ENCODE measurements at regions not wholly inside any gene's neighbourhood (a gene's known extent, or its start where the extent isn't known, plus 50 kb on each side); places are given as distances from the start of the nearest gene placed in this dataset.

GRCh38 chr15:62270216-62270921 lies 105.3 kb upstream of the C2CD4B start:
- no peak overlapping the region for H3K4me2 ChIP-seq (ENCODE audit: insufficient read depth, low read length, poor library complexity, severe bottlenecking)
- no peak overlapping the region for H3K4ac ChIP-seq (ENCODE audit: low read length)
- H3K79me1 ChIP-seq (ENCODE audit: low read depth, low read length) = no peaks in the 10 kb centered on the region
- no peak overlapping the region for H3K23ac ChIP-seq (ENCODE audit: low read depth, low read length, poor library complexity)
- no peak overlapping the region for H4K8ac ChIP-seq (ENCODE audit: low read depth, low read length)
- no peak overlapping the region for H2AFZ ChIP-seq (ENCODE audit: low read length)
- no peak overlapping the region for H2BK120ac ChIP-seq (ENCODE audit: low read depth, low read length)
- H3K9ac ChIP-seq (ENCODE audit: low read depth, low read length, poor library complexity) = no peak overlapping the region
- H2BK5ac ChIP-seq (ENCODE audit: low read length) = no peak overlapping the region
- no peak overlapping the region for H3K14ac ChIP-seq (ENCODE audit: low read length)
- H3K4me1 ChIP-seq (ENCODE audit: control insufficient read depth in 2 of 2, insufficient read depth in 1 of 2, low read depth in 1 of 2, low read length in 2 of 2) = no peaks in the 10 kb centered on the region
- H3K27ac ChIP-seq (replicated peaks; ENCODE audit: low read length) = no peak overlapping the region
- H3K9me3 ChIP-seq (replicated peaks in 1 of 2; ENCODE audit: control insufficient read depth in 2 of 2, insufficient read depth in 1 of 2, low read depth in 1 of 2, low read length in 2 of 2) = peaks cover 7 to 12% of the 10 kb centered on the region in 2 donors
- DNase-seq (ENCODE audit: low spot score) = no peak
- H4K91ac ChIP-seq (ENCODE audit: low read depth, low read length, poor library complexity) = no peak overlapping the region
- no peak overlapping the region for H3K4me3 ChIP-seq (ENCODE audit: low read length in 2 of 2)
- no peaks in the 10 kb centered on the region for H3K36me3 ChIP-seq (replicated peaks in 1 of 2; ENCODE audit: control insufficient read depth in 2 of 2, insufficient read depth in 2 of 2, low read length in 2 of 2)
- no CpG with 5 or more reads among the region's 10 CpGs for WGBS, 2 donors (ENCODE audit: extremely low coverage in 2 of 2, insufficient read length in 2 of 2, insufficient replicate concordance in 1 of 2)
- no peak overlapping the region for H2BK15ac ChIP-seq (ENCODE audit: low read length)
- no peaks in the 10 kb centered on the region for H3K27me3 ChIP-seq (ENCODE audit: control insufficient read depth in 3 of 3, insufficient read depth in 3 of 3, low read depth in 1 of 3, low read length in 3 of 3)
- no peak overlapping the region for H2AK5ac ChIP-seq (ENCODE audit: low read depth, low read length)
- no peak overlapping the region for H3K18ac ChIP-seq (ENCODE audit: low read length)
- no peak overlapping the region for H2BK12ac ChIP-seq (ENCODE audit: low read length)

GRCh38 chr15:62272290-62272689 lies 107.2 kb upstream of the C2CD4B start:
- Histone ChIP-seq H3K18ac (ENCODE audit: low read length) (no peak overlapping the region), H2AK5ac (ENCODE audit: low read depth, low read length) (no peak overlapping the region), H3K9ac (ENCODE audit: low read depth, low read length, poor library complexity) (no peak overlapping the region), H4K8ac (ENCODE audit: low read depth, low read length) (no peak overlapping the region), H3K4me2 (ENCODE audit: insufficient read depth, low read length, poor library complexity, severe bottlenecking) (no peak overlapping the region), H2BK120ac (ENCODE audit: low read depth, low read length) (no peak overlapping the region), H3K4ac (ENCODE audit: low read length) (no peak overlapping the region), H2BK12ac (ENCODE audit: low read length) (no peak overlapping the region), H3K23ac (ENCODE audit: low read depth, low read length, poor library complexity) (no peak overlapping the region), H3K36me3 (replicated peaks in 1 of 2; ENCODE audit: control insufficient read depth in 2 of 2, insufficient read depth in 2 of 2, low read length in 2 of 2) (no peaks in the 10 kb centered on the region), H4K91ac (ENCODE audit: low read depth, low read length, poor library complexity) (no peak overlapping the region), H2AFZ (ENCODE audit: low read length) (no peak overlapping the region), H2BK5ac (ENCODE audit: low read length) (no peak overlapping the region), H3K4me3 (ENCODE audit: low read length in 2 of 2) (no peak overlapping the region), H2BK15ac (ENCODE audit: low read length) (no peak overlapping the region), H3K27me3 (ENCODE audit: control insufficient read depth in 3 of 3, insufficient read depth in 3 of 3, low read depth in 1 of 3, low read length in 3 of 3) (no peaks in the 10 kb centered on the region), H3K9me3 (replicated peaks in 1 of 2; ENCODE audit: control insufficient read depth in 2 of 2, insufficient read depth in 1 of 2, low read depth in 1 of 2, low read length in 2 of 2) (peaks cover 7 to 12% of the 10 kb centered on the region in 2 donors), H3K14ac (ENCODE audit: low read length) (no peak overlapping the region), H3K4me1 (ENCODE audit: control insufficient read depth in 2 of 2, insufficient read depth in 1 of 2, low read depth in 1 of 2, low read length in 2 of 2) (no peaks in the 10 kb centered on the region), H3K27ac (replicated peaks; ENCODE audit: low read length) (no peak overlapping the region), H3K79me1 (ENCODE audit: low read depth, low read length) (no peaks in the 10 kb centered on the region)
- WGBS, 2 donors (ENCODE audit: extremely low coverage in 2 of 2, insufficient read length in 2 of 2, insufficient replicate concordance in 1 of 2) = no CpG with 5 or more reads among the region's 1 CpG
- no peak for DNase-seq (ENCODE audit: low spot score)

GRCh38 chr15:62275831-62276230 lies 110.7 kb upstream of the C2CD4B start:
- H2AFZ ChIP-seq (ENCODE audit: low read length) = no peak overlapping the region
- H2AK5ac ChIP-seq (ENCODE audit: low read depth, low read length) = no peak overlapping the region
- no peak for DNase-seq (ENCODE audit: low spot score)
- no peaks in the 10 kb centered on the region for H3K4me1 ChIP-seq (ENCODE audit: control insufficient read depth in 2 of 2, insufficient read depth in 1 of 2, low read depth in 1 of 2, low read length in 2 of 2)
- no peaks in the 10 kb centered on the region for H3K9me3 ChIP-seq (replicated peaks in 1 of 2; ENCODE audit: control insufficient read depth in 2 of 2, insufficient read depth in 1 of 2, low read depth in 1 of 2, low read length in 2 of 2)
- H2BK15ac ChIP-seq (ENCODE audit: low read length) = no peak overlapping the region
- no peaks in the 10 kb centered on the region for H3K79me1 ChIP-seq (ENCODE audit: low read depth, low read length)
- H2BK12ac ChIP-seq (ENCODE audit: low read length) = no peak overlapping the region
- H3K4me2 ChIP-seq (ENCODE audit: insufficient read depth, low read length, poor library complexity, severe bottlenecking) = no peak overlapping the region
- peaks cover 0 to 5% (median 0%) of the 10 kb centered on the region in 3 experiments for H3K27me3 ChIP-seq (ENCODE audit: control insufficient read depth in 3 of 3, insufficient read depth in 3 of 3, low read depth in 1 of 3, low read length in 3 of 3)
- H3K27ac ChIP-seq (replicated peaks; ENCODE audit: low read length) = no peak overlapping the region
- H4K8ac ChIP-seq (ENCODE audit: low read depth, low read length) = no peak overlapping the region
- no CpG with 5 or more reads among the region's 7 CpGs for WGBS, 2 donors (ENCODE audit: extremely low coverage in 2 of 2, insufficient read length in 2 of 2, insufficient replicate concordance in 1 of 2)
- H3K4me3 ChIP-seq (ENCODE audit: low read length in 2 of 2) = no peak overlapping the region
- no peak overlapping the region for H3K23ac ChIP-seq (ENCODE audit: low read depth, low read length, poor library complexity)
- no peaks in the 10 kb centered on the region for H3K36me3 ChIP-seq (replicated peaks in 1 of 2; ENCODE audit: control insufficient read depth in 2 of 2, insufficient read depth in 2 of 2, low read length in 2 of 2)
- H3K18ac ChIP-seq (ENCODE audit: low read length) = no peak overlapping the region
- H2BK5ac ChIP-seq (ENCODE audit: low read length) = no peak overlapping the region
- H3K14ac ChIP-seq (ENCODE audit: low read length) = no peak overlapping the region
- H3K9ac ChIP-seq (ENCODE audit: low read depth, low read length, poor library complexity) = no peak overlapping the region
- no peak overlapping the region for H2BK120ac ChIP-seq (ENCODE audit: low read depth, low read length)
- H3K4ac ChIP-seq (ENCODE audit: low read length) = no peak overlapping the region
- H4K91ac ChIP-seq (ENCODE audit: low read depth, low read length, poor library complexity) = no peak overlapping the region

GRCh38 chr15:62277816-62278394 lies 112.8 kb upstream of the C2CD4B start:
- no peak overlapping the region for H4K91ac ChIP-seq (ENCODE audit: low read depth, low read length, poor library complexity)
- no CpG with 5 or more reads among the region's 2 CpGs for WGBS, 2 donors (ENCODE audit: extremely low coverage in 2 of 2, insufficient read length in 2 of 2, insufficient replicate concordance in 1 of 2)
- H3K4me2 ChIP-seq (ENCODE audit: insufficient read depth, low read length, poor library complexity, severe bottlenecking) = no peak overlapping the region
- H2AK5ac ChIP-seq (ENCODE audit: low read depth, low read length) = no peak overlapping the region
- H3K9me3 ChIP-seq (replicated peaks in 1 of 2; ENCODE audit: control insufficient read depth in 2 of 2, insufficient read depth in 1 of 2, low read depth in 1 of 2, low read length in 2 of 2) = no peaks in the 10 kb centered on the region
- H3K79me1 ChIP-seq (ENCODE audit: low read depth, low read length) = no peaks in the 10 kb centered on the region
- peaks cover 0 to 5% (median 0%) of the 10 kb centered on the region in 3 experiments for H3K27me3 ChIP-seq (ENCODE audit: control insufficient read depth in 3 of 3, insufficient read depth in 3 of 3, low read depth in 1 of 3, low read length in 3 of 3)
- no peak for DNase-seq (ENCODE audit: low spot score)
- H3K9ac ChIP-seq (ENCODE audit: low read depth, low read length, poor library complexity) = no peak overlapping the region
- H3K36me3 ChIP-seq (replicated peaks in 1 of 2; ENCODE audit: control insufficient read depth in 2 of 2, insufficient read depth in 2 of 2, low read length in 2 of 2) = no peaks in the 10 kb centered on the region
- H4K8ac ChIP-seq (ENCODE audit: low read depth, low read length) = no peak overlapping the region
- no peak overlapping the region for H3K23ac ChIP-seq (ENCODE audit: low read depth, low read length, poor library complexity)
- H3K4ac ChIP-seq (ENCODE audit: low read length) = no peak overlapping the region
- no peak overlapping the region for H2BK15ac ChIP-seq (ENCODE audit: low read length)
- no peak overlapping the region for H2BK120ac ChIP-seq (ENCODE audit: low read depth, low read length)
- no peak overlapping the region for H2BK5ac ChIP-seq (ENCODE audit: low read length)
- no peaks in the 10 kb centered on the region for H3K4me1 ChIP-seq (ENCODE audit: control insufficient read depth in 2 of 2, insufficient read depth in 1 of 2, low read depth in 1 of 2, low read length in 2 of 2)
- H3K27ac ChIP-seq (replicated peaks; ENCODE audit: low read length) = no peak overlapping the region
- no peak overlapping the region for H3K14ac ChIP-seq (ENCODE audit: low read length)
- no peak overlapping the region for H3K18ac ChIP-seq (ENCODE audit: low read length)
- H2BK12ac ChIP-seq (ENCODE audit: low read length) = no peak overlapping the region
- H3K4me3 ChIP-seq (ENCODE audit: low read length in 2 of 2) = no peak overlapping the region
- no peak overlapping the region for H2AFZ ChIP-seq (ENCODE audit: low read length)
